ENCODE measurements at regions not wholly inside any gene's neighbourhood (a gene's known extent, or its start where the extent isn't known, plus 50 kb on each side); places are given as distances from the start of the nearest gene placed in this dataset.

GRCh38 chr11:13117344-13117743, 108.2 kb downstream of the RASSF10 start:
- no peak for TF ChIP-seq CTCF (IDR thresholded peaks at IDR 0.05)
- no peaks in the 10 kb centered on the region for H3K27me3 Mint-ChIP-seq (ENCODE audit: insufficient read depth)
- H3K4me3 Mint-ChIP-seq, result peak overlapping the region; percentile 28
- peaks cover 3% of the 10 kb centered on the region for H3K36me3 Mint-ChIP-seq (ENCODE audit: low read depth)
- peaks cover 74% of the 10 kb centered on the region for H3K4me1 Mint-ChIP-seq (ENCODE audit: low read depth)
- peak overlapping the region; percentile 91 for H3K27ac Mint-ChIP-seq
- peaks cover under 1% of the 10 kb centered on the region; the same call in 1 of the 2 replicates for H3K9me3 Mint-ChIP-seq
- DNase-seq, result no peak

DNA sequence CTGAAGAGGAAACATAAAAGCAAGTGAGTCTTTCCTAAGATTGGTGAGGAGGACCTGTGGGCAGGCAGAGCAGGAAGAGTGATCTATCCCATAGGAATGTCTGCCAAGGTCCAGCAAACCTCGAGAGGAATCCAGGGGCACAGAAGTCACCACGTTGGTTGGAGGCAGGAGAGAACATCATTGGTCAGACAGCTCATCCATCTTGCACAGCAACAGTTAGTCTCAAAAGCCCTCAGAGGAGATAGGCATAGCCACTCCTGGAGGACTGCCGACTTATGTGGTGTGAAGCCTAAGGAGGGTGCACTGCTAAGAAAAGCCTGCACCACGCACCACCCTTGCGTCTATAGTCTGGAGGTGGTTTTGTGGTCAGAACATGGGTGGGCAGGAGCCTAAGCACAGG, 109.1 kb downstream of the RASSF10 start:
- Mint-ChIP-seq H3K4me1 (ENCODE audit: low read depth) (peaks cover 74% of the 10 kb centered on the region), H3K4me3 (peak overlapping the region; percentile 66), H3K9me3 (peaks cover 8% of the 10 kb centered on the region; the same call in 1 of the 2 replicates), H3K36me3 (ENCODE audit: low read depth) (peaks cover 12% of the 10 kb centered on the region), H3K27me3 (ENCODE audit: insufficient read depth) (no peaks in the 10 kb centered on the region), H3K27ac (peak overlapping the region; percentile 91)
- TF ChIP-seq CTCF (IDR thresholded peaks at IDR 0.05), result no peak
- peak; percentile 99 for DNase-seq

DNA sequence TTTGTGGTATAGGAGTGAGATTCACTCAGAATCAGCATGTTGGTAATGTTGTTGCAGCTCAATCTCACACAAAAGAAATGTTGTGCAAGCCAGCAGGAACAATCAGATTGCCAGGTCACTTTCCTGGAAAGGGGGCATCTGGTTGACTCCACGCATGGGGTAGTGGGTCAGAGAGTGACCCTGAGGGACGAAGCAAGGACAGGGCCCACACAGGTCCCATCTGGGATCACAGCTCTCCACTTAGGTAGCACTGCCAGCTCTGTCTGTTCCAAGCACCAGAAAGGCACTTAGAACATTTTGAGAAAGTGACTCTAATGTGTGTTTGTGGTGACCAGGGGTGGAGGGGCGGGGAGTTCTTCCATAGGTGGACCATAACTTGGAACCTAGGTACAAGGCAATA, 109.5 kb downstream of the RASSF10 start:
- H3K4me1 Mint-ChIP-seq (ENCODE audit: low read depth), result peaks cover 74% of the 10 kb centered on the region
- no peak for TF ChIP-seq CTCF (IDR thresholded peaks at IDR 0.05)
- peak overlapping the region; percentile 66 for H3K4me3 Mint-ChIP-seq
- H3K27ac Mint-ChIP-seq, result peak overlapping the region; percentile 91
- H3K36me3 Mint-ChIP-seq (ENCODE audit: low read depth), result peaks cover 15% of the 10 kb centered on the region
- H3K27me3 Mint-ChIP-seq (ENCODE audit: insufficient read depth), result no peaks in the 10 kb centered on the region
- DNase-seq, result no peak
- peaks cover 10% of the 10 kb centered on the region; the same call in 1 of the 2 replicates for H3K9me3 Mint-ChIP-seq

DNA sequence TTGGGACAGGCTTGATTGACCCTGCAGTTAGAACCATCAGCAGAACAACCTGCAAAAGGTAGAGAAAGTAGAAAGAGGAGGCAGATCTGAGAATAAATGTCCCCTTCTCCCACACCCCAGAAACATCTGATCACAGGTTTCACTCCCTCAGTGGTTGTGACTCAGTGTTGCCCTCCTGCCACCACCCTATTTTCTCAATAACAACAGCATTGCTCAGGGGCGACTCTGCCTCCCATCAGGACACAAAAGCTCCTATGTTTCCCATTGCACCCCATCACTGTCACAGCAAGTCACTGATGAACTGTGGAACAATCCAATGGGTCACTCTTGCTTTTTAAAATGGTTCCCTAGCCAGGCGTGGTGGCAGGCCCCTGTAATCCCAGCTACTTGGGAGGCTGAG, 110.2 kb downstream of the RASSF10 start:
- H3K36me3 Mint-ChIP-seq (ENCODE audit: low read depth), result peaks cover 15% of the 10 kb centered on the region
- peak overlapping the region; percentile 66 for H3K4me3 Mint-ChIP-seq
- peak overlapping the region; percentile 91 for H3K27ac Mint-ChIP-seq
- peaks cover 72% of the 10 kb centered on the region for H3K4me1 Mint-ChIP-seq (ENCODE audit: low read depth)
- no peak for TF ChIP-seq CTCF (IDR thresholded peaks at IDR 0.05)
- DNase-seq, result no peak
- H3K9me3 Mint-ChIP-seq, result peaks cover 10% of the 10 kb centered on the region; the same call in 1 of the 2 replicates
- H3K27me3 Mint-ChIP-seq (ENCODE audit: insufficient read depth), result no peaks in the 10 kb centered on the region

GRCh38 chr11:13119941-13120520, 110.9 kb downstream of the RASSF10 start:
- Mint-ChIP-seq H3K36me3 (ENCODE audit: low read depth) (peaks cover 21% of the 10 kb centered on the region), H3K27me3 (ENCODE audit: insufficient read depth) (no peaks in the 10 kb centered on the region), H3K9me3 (peaks cover 10% of the 10 kb centered on the region; the same call in 1 of the 2 replicates), H3K4me1 (ENCODE audit: low read depth) (peaks cover 65% of the 10 kb centered on the region), H3K4me3 (peak overlapping the region; percentile 56), H3K27ac (peak overlapping the region; percentile 88)
- no peak for DNase-seq
- TF ChIP-seq CTCF (IDR thresholded peaks at IDR 0.05), result no peak

All from HFFc6 (cell line).